PC-3 (cell line): ENCODE measurements at regions not wholly inside any gene's neighbourhood (a gene's known extent, or its start where the extent isn't known, plus 50 kb on each side); places are given as distances from the start of the nearest gene placed in this dataset.

Experiments used
- ATAC-seq: fragments of 200-7000 bp; cut with Tn5 transposase; 2 replicates; pipeline ENCODE4 v1.9.1; 2020; ENCODE audit warnings: mild to moderate bottlenecking, moderate library complexity
- BruUV-seq: library from RNA; stranded (reverse); fragments of 400-500 nt; replicated peaks from 2 replicates; lab custom pipeline; 2021; lab: Mats Ljungman, UMichigan
- CTCF ChIA-PET: fragments of 300-600 bp; sonication (Branson Sonifier 250); formaldehyde crosslinking; loops from one replicate; lab custom pipeline; 2022; ENCODE audit warnings: antibody characterized with exemption; lab: Charles Lee
- POLR2A ChIA-PET: fragments of 300-600 bp; sonication (Branson Sonifier 250); formaldehyde crosslinking; loops from one replicate; lab custom pipeline; 2022; ENCODE audit warnings: antibody characterized with exemption; ENCODE audit not compliant: unreplicated experiment; lab: Charles Lee
- DNase-seq: peaks from one replicate; pipeline ENCODE4 v3.0.0-alpha.2; 2015
- H2AFZ ChIP-seq: fragments of 300-600 bp; sonication (generic); 2 replicates; pipeline ENCODE4 v1.6.0; 2016; ENCODE audit warnings: antibody characterized with exemption, low read length
- H3F3A ChIP-seq: fragments of 300-600 bp; sonication (generic); one replicate; pipeline ENCODE4 v1.6.0; 2017; ENCODE audit warnings: antibody characterized with exemption, low read length, control low read depth, mild to moderate bottlenecking; ENCODE audit not compliant: unreplicated experiment
- H3K27ac ChIP-seq: fragments of 300-600 bp; sonication (generic); 2 replicates; pipeline ENCODE4 v1.5.1; 2016; ENCODE audit warnings: mild to moderate bottlenecking, low read length
- H3K27me3 ChIP-seq: fragments of 300-600 bp; sonication (generic); 2 replicates; pipeline ENCODE4 v1.6.1; 2016; ENCODE audit warnings: low read length, mixed read lengths
- H3K36me3 ChIP-seq: fragments of 300-600 bp; sonication (generic); 2 replicates; pipeline ENCODE4 v1.6.1; 2016; ENCODE audit warnings: low read depth, mixed run types, low read length, mixed read lengths
- H3K4me1 ChIP-seq: fragments of 300-600 bp; sonication (generic); 2 replicates; pipeline ENCODE4 v1.5.1; 2016; ENCODE audit warnings: low read length; ENCODE audit not compliant: insufficient read depth
- H3K4me2 ChIP-seq: fragments of 300-600 bp; sonication (generic); 2 replicates; pipeline ENCODE4 v1.6.0; 2016; ENCODE audit warnings: low read length
- H3K4me3 ChIP-seq: fragments of 300-600 bp; sonication (generic); 2 replicates; pipeline ENCODE4 v1.5.1; 2016; ENCODE audit warnings: mild to moderate bottlenecking, low read length, mixed read lengths
- H3K79me2 ChIP-seq: fragments of 300-600 bp; sonication (generic); 2 replicates; pipeline ENCODE4 v1.6.1; 2017; ENCODE audit warnings: low read length, mixed read lengths
- H3K9ac ChIP-seq: fragments of 300-600 bp; sonication (generic); 2 replicates; pipeline ENCODE4 v1.6.0; 2016; ENCODE audit warnings: mild to moderate bottlenecking, low read length
- H3K9me2 ChIP-seq: fragments of 300-600 bp; sonication (generic); replicated peaks from 2 replicates; pipeline ENCODE4 v1.6.1; 2016; ENCODE audit warnings: mixed run types, low read length, mixed read lengths
- H3K9me3 ChIP-seq: fragments of 300-600 bp; sonication (generic); 2 replicates; pipeline ENCODE4 v1.6.1; 2016; ENCODE audit warnings: low read length, mixed read lengths
- H4K20me1 ChIP-seq: fragments of 300-600 bp; sonication (generic); 2 replicates; pipeline ENCODE4 v1.6.1; 2016; ENCODE audit warnings: low read length, mixed read lengths
- CTCF ChIP-seq: fragments of 300-600 bp; sonication (generic); conservative IDR thresholded peaks from 2 replicates; pipeline ENCODE4 v1.5.1; 2017; ENCODE audit warnings: antibody characterized with exemption, low read depth, mild to moderate bottlenecking, low read length
- EZH2 ChIP-seq: fragments of 300-600 bp; sonication (generic); IDR thresholded peaks from one replicate; pipeline ENCODE4 v1.6.1; 2017; ENCODE audit warnings: antibody characterized with exemption, mild to moderate bottlenecking, low read length; ENCODE audit not compliant: unreplicated experiment
- EZH2phosphoT487 ChIP-seq: fragments of 300-600 bp; sonication (generic); IDR thresholded peaks from 2 replicates; pipeline ENCODE4 v1.6.1; 2018; ENCODE audit warnings: mild to moderate bottlenecking, antibody characterized with exemption, low read length, borderline replicate concordance
- intact Hi-C: fragments of 100-400 bp; cut with micrococcal nuclease; formaldehyde crosslinking; loops from 2 replicates; pipeline ENCODE4 v1.9.0; 2023

DNA sequence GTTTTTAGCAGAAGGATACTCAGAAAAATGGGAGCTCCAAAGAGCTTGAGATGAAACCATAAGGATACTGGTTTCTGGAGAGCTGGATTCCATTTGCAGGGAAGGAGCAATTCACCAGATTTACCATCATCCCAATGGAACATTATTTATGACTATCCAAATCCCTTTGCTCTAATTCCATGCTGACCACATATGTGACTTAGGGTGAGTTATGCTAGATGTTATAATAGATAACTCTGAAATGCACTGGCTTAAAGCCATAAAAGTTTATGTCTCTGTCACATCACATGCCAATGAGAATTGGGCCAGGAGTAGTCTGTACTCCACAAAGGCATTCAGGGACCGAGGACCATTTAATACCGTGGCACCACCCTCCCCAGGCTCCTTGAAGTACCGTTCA, 185.2 kb downstream of the SKIDA1 start:
- Histone ChIP-seq H3K27ac (peak overlapping the region; percentile 51), H3K9me3 (no peaks in the 10 kb centered on the region), H3K4me2 (peak overlapping the region; percentile 53), H3K4me3 (no peak overlapping the region), H3K9ac (no peak overlapping the region), H3K4me1 (peaks cover 38% of the 10 kb centered on the region), H2AFZ (no peak overlapping the region), H3K9me2 (no peaks in the 10 kb centered on the region), H3K79me2 (no peaks in the 10 kb centered on the region), H3K27me3 (no peaks in the 10 kb centered on the region), H3K36me3 (no peaks in the 10 kb centered on the region; the same call in 1 of the 2 replicates), H4K20me1 (no peaks in the 10 kb centered on the region), H3F3A (peaks cover 10% of the 10 kb centered on the region)
- ATAC-seq = peak; percentile 51
- peak; percentile 91 for DNase-seq
- BruUV-seq = no TSS peak
- TF ChIP-seq CTCF (no peak), EZH2 (no peak), EZH2phosphoT487 (no peak)
- ChIA-PET CTCF (no interaction called here), POLR2A (no interaction called here)
- intact Hi-C loops = no loop called here

- H4K20me1 ChIP-seq = no peaks in the 10 kb centered on the region
- H3K4me3 ChIP-seq = no peak overlapping the region
- no peak for TF ChIP-seq EZH2
- no peak for TF ChIP-seq CTCF
- TF ChIP-seq EZH2phosphoT487 = no peak
- no peak overlapping the region for H2AFZ ChIP-seq
- no peaks in the 10 kb centered on the region for H3K79me2 ChIP-seq
- H3K9me3 ChIP-seq = no peaks in the 10 kb centered on the region
- H3F3A ChIP-seq = peaks cover 12% of the 10 kb centered on the region
- 0 out of 2 replicates have a peak overlapping the region, but pooled peaks have one; percentile 18 for H3K27ac ChIP-seq
- no peaks in the 10 kb centered on the region for H3K9me2 ChIP-seq
- ATAC-seq = no peak
- intact Hi-C loops = loop anchor here (1.0 to 10.0 kb wide), 3 partner anchors 60 to 158 kb away; no protein-coding TSS in a partner anchor
- peaks cover 48% of the 10 kb centered on the region for H3K4me1 ChIP-seq
- BruUV-seq = no TSS peak
- H3K9ac ChIP-seq = no peak overlapping the region
- no peak for DNase-seq
- H3K4me2 ChIP-seq = 0 out of 2 replicates have a peak overlapping the region, but pooled peaks have one; percentile 39
- H3K27me3 ChIP-seq = no peaks in the 10 kb centered on the region
- no peaks in the 10 kb centered on the region; the same call in 1 of the 2 replicates for H3K36me3 ChIP-seq
- ChIA-PET POLR2A (interaction anchor here (0.6 kb wide), 1 partner anchor 254 kb away, joined by 4 read pairs; no protein-coding TSS in a partner anchor), CTCF (no interaction called here)
Observed at GRCh38 chr10:21337171-21337792, 188.2 kb downstream of the SKIDA1 start.
